HG02678 (cell line): ENCODE measurements at regions not wholly inside any gene's neighbourhood (a gene's known extent, or its start where the extent isn't known, plus 50 kb on each side); places are given as distances from the start of the nearest gene placed in this dataset.
"Not testable (repeated sequence)": the region's sequence is repeated elsewhere in the genome, so short reads cannot be mapped to it uniquely, and the experiment has no call there.

Source experiments
- ATAC-seq: cut with Tn5 transposase; IDR thresholded peaks from one replicate; pipeline ENCODE4 v1.9.1; 2021; ENCODE audit warnings: mild to moderate bottlenecking, moderate library complexity; ENCODE audit not compliant: unreplicated experiment

- no peak for ATAC-seq
Observed at GRCh38 chr12:127161466-127161865, 1105.5 kb upstream of the TMEM132C start.

GRCh38 chr12:127162307-127162706 lies 1104.7 kb upstream of the TMEM132C start:
- ATAC-seq: no peak

- no peak for ATAC-seq
Observed at GRCh38 chr12:127162902-127163301, 1104.1 kb upstream of the TMEM132C start.

- peak; percentile 70 for ATAC-seq
Observed at GRCh38 chr12:127165567-127166392, 1101.2 kb upstream of the TMEM132C start.

GRCh38 chr12:127169321-127170181 lies 1097.4 kb upstream of the TMEM132C start:
- no peak for ATAC-seq

GRCh38 chr12:127170226-127171180 lies 1096.5 kb upstream of the TMEM132C start:
- no peak for ATAC-seq

- no peak for ATAC-seq
Observed at GRCh38 chr12:127172861-127173260, 1094.1 kb upstream of the TMEM132C start.

GRCh38 chr12:127173971-127174370 lies 1093.0 kb upstream of the TMEM132C start:
- not testable (repeated sequence) for ATAC-seq

GRCh38 chr12:127174881-127175280 lies 1092.1 kb upstream of the TMEM132C start:
- no peak for ATAC-seq

GRCh38 chr12:127175361-127175760 lies 1091.6 kb upstream of the TMEM132C start:
- no peak for ATAC-seq

GRCh38 chr12:127176804-127177203 lies 1090.2 kb upstream of the TMEM132C start:
- ATAC-seq: no peak

- no peak for ATAC-seq
Observed at GRCh38 chr12:127178052-127178451, 1088.9 kb upstream of the TMEM132C start.

- ATAC-seq: no peak
Observed at GRCh38 chr12:127178463-127178862, 1088.5 kb upstream of the TMEM132C start.

- no peak for ATAC-seq
Observed at GRCh38 chr12:127179176-127179575, 1087.8 kb upstream of the TMEM132C start.

GRCh38 chr12:127182018-127182417 lies 1085.0 kb upstream of the TMEM132C start:
- ATAC-seq: no peak

GRCh38 chr12:127189992-127190391 lies 1077.0 kb upstream of the TMEM132C start:
- ATAC-seq: no peak

- no peak for ATAC-seq
Observed at GRCh38 chr12:127191129-127191528, 1075.8 kb upstream of the TMEM132C start.

- no peak for ATAC-seq
Observed at GRCh38 chr12:127192391-127192790, 1074.6 kb upstream of the TMEM132C start.

GRCh38 chr12:127193341-127193740 lies 1073.6 kb upstream of the TMEM132C start:
- no peak for ATAC-seq

GRCh38 chr12:127194176-127194575 lies 1072.8 kb upstream of the TMEM132C start:
- no peak for ATAC-seq
